ENCODE measurements at regions not wholly inside any gene's neighbourhood (a gene's known extent, or its start where the extent isn't known, plus 50 kb on each side); places are given as distances from the start of the nearest gene placed in this dataset.

- no peak for TF ChIP-seq POLR2AphosphoS5 (IDR thresholded peaks at IDR 0.05)
- no peak for TF ChIP-seq POLR2A (IDR thresholded peaks at IDR 0.05)
- no peak for TF ChIP-seq CTCF (IDR thresholded peaks at IDR 0.05)
- no peak for TF ChIP-seq EP300 (IDR thresholded peaks at IDR 0.05)
- no peak for ATAC-seq
- 65 to 66% methylated on average over 5 of the region's 5 CpGs for WGBS, 2 donors (ENCODE audit: low coverage in 1 of 2)
- Histone ChIP-seq H3K36me3 (no peaks in the 10 kb centered on the region), H3K4me1 (no peaks in the 10 kb centered on the region), H3K27ac (no peak overlapping the region), H3K4me3 (no peak overlapping the region), H3K9me3 (peaks cover 0 to 29% (median 0%) of the 10 kb centered on the region in 3 donors), H3K27me3 (peaks cover 12% of the 10 kb centered on the region)
Measured at GRCh38 chr11:131274233-131274632, 96.2 kb upstream of the NTM start.

DNA sequence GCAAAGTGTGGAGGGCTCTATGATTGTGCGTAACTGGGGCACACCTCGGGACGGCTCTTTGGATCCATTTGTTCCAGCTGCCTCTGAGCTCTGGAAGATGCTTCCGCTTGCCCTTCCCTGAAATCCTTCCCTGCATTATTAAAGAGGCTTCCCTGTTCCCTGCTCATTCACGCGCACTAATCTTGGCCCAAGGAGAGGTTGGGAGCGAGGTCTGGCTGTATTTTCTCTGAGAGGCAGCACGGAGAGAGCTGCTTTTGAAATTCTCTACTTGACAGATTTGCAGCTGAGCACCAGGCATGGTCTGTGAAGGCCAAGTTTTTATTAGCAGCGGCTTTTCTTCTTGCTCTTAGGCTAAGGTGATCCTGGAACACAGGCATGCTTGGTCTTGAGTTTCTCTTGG lies 94.8 kb upstream of the NTM start:
- 52 to 100% methylated on average over 2 to 4 of the region's 9 CpGs for WGBS, 2 donors (ENCODE audit: low coverage in 1 of 2)
- Histone ChIP-seq H3K4me1 (no peaks in the 10 kb centered on the region), H3K27me3 (peaks cover 12% of the 10 kb centered on the region), H3K9me3 (peaks cover 0 to 27% (median 0%) of the 10 kb centered on the region in 3 donors), H3K36me3 (no peaks in the 10 kb centered on the region), H3K4me3 (no peak overlapping the region), H3K27ac (no peak overlapping the region)
- no peak for TF ChIP-seq POLR2A (IDR thresholded peaks at IDR 0.05)
- TF ChIP-seq EP300 (IDR thresholded peaks at IDR 0.05), result no peak
- no peak for TF ChIP-seq POLR2AphosphoS5 (IDR thresholded peaks at IDR 0.05)
- no peak for TF ChIP-seq CTCF (IDR thresholded peaks at IDR 0.05)
- no peak for ATAC-seq

DNA sequence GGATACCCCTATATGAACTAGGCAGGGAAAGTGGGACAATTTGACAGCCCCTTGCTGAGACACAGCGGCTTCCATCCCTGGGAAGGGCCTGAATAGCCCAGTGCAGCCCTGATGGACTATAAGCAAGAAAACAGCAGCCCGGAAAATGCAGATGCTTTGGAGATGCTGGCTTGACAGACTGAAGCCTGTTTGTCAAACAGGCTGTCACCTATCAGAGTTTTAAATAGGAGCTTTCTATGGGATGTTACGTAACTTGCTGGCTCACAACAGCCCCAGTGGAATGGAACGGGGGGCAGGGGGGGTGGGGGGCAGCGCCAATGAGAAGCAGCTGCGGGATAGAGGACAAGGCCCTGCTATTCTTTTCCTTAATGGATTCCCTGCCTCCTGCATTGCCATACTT lies 91.9 kb upstream of the NTM start:
- 80 to 100% methylated on average over 1 of the region's 6 CpGs for WGBS, 2 donors (ENCODE audit: low coverage in 1 of 2)
- TF ChIP-seq CTCF (IDR thresholded peaks at IDR 0.05) (no peak), POLR2AphosphoS5 (IDR thresholded peaks at IDR 0.05) (no peak), POLR2A (IDR thresholded peaks at IDR 0.05) (no peak), EP300 (IDR thresholded peaks at IDR 0.05) (no peak)
- H3K27ac ChIP-seq, result no peak overlapping the region
- peaks cover 12% of the 10 kb centered on the region for H3K27me3 ChIP-seq
- no peak for ATAC-seq
- H3K36me3 ChIP-seq, result no peaks in the 10 kb centered on the region
- H3K9me3 ChIP-seq, result no peaks in the 10 kb centered on the region
- H3K4me3 ChIP-seq, result no peak overlapping the region
- no peaks in the 10 kb centered on the region for H3K4me1 ChIP-seq

DNA sequence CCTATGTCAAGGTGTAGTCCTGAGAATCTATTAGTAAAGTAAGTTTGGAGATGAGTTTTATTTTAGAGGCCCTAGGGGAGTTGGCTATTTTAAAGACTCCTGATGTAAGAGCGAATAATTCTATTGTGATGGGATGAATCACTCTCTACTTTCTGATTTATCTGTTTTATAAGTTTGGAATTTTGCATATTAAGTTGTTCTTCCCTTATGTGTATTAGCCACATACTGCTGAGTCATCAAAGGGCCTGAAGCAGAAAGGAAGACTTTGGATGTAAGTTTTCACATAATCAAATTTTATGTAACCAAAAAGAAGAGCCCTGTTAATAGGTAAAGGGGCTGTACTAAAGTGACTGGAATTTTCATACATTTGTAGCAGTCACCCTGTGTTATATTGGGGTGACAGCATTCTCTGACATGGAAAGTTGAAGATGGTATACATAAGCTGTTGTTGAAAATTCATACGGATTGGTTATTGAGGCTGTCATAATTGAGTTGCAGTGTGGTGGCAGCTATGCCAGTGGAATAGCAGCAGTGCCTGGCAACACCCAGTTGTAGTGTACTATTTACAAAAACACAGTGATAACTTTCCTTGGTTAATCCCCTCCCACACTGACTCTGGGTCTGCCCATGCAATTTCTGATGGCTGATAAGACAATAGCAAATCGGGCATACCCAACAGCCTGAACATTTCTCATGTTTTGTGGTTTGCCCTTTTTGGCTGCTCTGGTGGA lies 90.6 kb upstream of the NTM start:
- Histone ChIP-seq H3K27ac (no peak overlapping the region), H3K4me3 (no peak overlapping the region), H3K27me3 (peaks cover 12% of the 10 kb centered on the region), H3K4me1 (no peaks in the 10 kb centered on the region), H3K36me3 (no peaks in the 10 kb centered on the region), H3K9me3 (no peaks in the 10 kb centered on the region)
- TF ChIP-seq EP300 (IDR thresholded peaks at IDR 0.05) (no peak), POLR2AphosphoS5 (IDR thresholded peaks at IDR 0.05) (no peak), POLR2A (IDR thresholded peaks at IDR 0.05) (no peak), CTCF (IDR thresholded peaks at IDR 0.05) (no peak)
- no peak for ATAC-seq
- 89 to 97% methylated on average over 2 to 3 of the region's 3 CpGs for WGBS, 2 donors (ENCODE audit: low coverage in 1 of 2)

DNA sequence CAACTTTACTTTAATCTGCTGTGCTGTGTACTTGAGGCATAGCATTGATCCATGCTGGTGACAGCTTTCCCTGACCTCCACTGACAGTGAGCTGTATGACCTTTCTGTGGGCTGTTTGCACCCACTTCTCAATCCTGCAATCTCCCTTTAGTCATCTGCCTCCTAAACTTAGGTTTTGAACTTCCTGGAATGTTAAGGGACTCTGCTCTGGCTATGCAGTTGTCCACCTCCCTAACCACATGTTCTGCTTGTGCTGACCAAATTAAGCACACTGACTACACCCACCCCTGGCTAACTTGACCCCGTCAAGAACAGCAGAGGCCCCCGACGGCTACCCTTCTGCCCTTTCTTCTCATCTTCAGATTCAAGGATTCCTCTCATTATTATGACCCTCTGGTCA lies 89.1 kb upstream of the NTM start:
- Histone ChIP-seq H3K4me3 (no peak overlapping the region), H3K27me3 (peaks cover 7% of the 10 kb centered on the region), H3K4me1 (no peaks in the 10 kb centered on the region), H3K9me3 (no peaks in the 10 kb centered on the region), H3K27ac (no peak overlapping the region), H3K36me3 (no peaks in the 10 kb centered on the region)
- no peak for ATAC-seq
- TF ChIP-seq POLR2A (IDR thresholded peaks at IDR 0.05) (no peak), CTCF (IDR thresholded peaks at IDR 0.05) (no peak), POLR2AphosphoS5 (IDR thresholded peaks at IDR 0.05) (no peak), EP300 (IDR thresholded peaks at IDR 0.05) (no peak)
- 90% methylated on average over 3 of the region's 3 CpGs; no CpG with 5 or more reads in 1 of the 2 donors for WGBS, 2 donors (ENCODE audit: low coverage in 1 of 2)
